ENCODE measurements at regions not wholly inside any gene's neighbourhood (a gene's known extent, or its start where the extent isn't known, plus 50 kb on each side); places are given as distances from the start of the nearest gene placed in this dataset.
A peak's percentile ranks its signal among the peaks of the same experiment; 100 is the strongest.
"Not testable (repeated sequence)": the region's sequence is repeated elsewhere in the genome, so short reads cannot be mapped to it uniquely, and the experiment has no call there.

GRCh38 chr5:155113888-155114287 lies 100.3 kb downstream of the KIF4B start:
- no peak for DNase-seq (ENCODE audit: low read depth, low spot score)
- H3K27ac ChIP-seq, result no peak overlapping the region

- no peak for DNase-seq (ENCODE audit: low read depth, low spot score)
- no peak overlapping the region for H3K27ac ChIP-seq
These were observed 101.1 kb downstream of the KIF4B start for GRCh38 chr5:155114655-155115054.

- H3K27ac ChIP-seq, result no peak overlapping the region
- no peak for DNase-seq (ENCODE audit: low read depth, low spot score)
These were observed 103.1 kb downstream of the KIF4B start for GRCh38 chr5:155116456-155117251.

GRCh38 chr5:155125551-155126095 lies 112.1 kb downstream of the KIF4B start:
- no peak overlapping the region for H3K27ac ChIP-seq
- DNase-seq (ENCODE audit: low read depth, low spot score), result no peak

GRCh38 chr5:155126573-155126972 lies 113.0 kb downstream of the KIF4B start:
- no peak overlapping the region for H3K27ac ChIP-seq
- no peak for DNase-seq (ENCODE audit: low read depth, low spot score)

GRCh38 chr5:155127552-155127951 lies 114.0 kb downstream of the KIF4B start:
- no peak for DNase-seq (ENCODE audit: low read depth, low spot score)
- H3K27ac ChIP-seq, result no peak overlapping the region

- H3K27ac ChIP-seq, result peak overlapping the region; percentile 36
- DNase-seq (ENCODE audit: low read depth, low spot score), result peak; percentile 22
These were observed 115.4 kb downstream of the KIF4B start for GRCh38 chr5:155128786-155129512.

- peak overlapping the region; percentile 36 for H3K27ac ChIP-seq
- DNase-seq (ENCODE audit: low read depth, low spot score), result peak; percentile 22
These were observed 115.9 kb downstream of the KIF4B start for GRCh38 chr5:155129513-155129880.

- H3K27ac ChIP-seq, result no peak overlapping the region
- no peak for DNase-seq (ENCODE audit: low read depth, low spot score)
These were observed 120.6 kb downstream of the KIF4B start for GRCh38 chr5:155134130-155134529.

GRCh38 chr5:155136216-155136850 lies 122.8 kb downstream of the KIF4B start:
- no peak overlapping the region for H3K27ac ChIP-seq
- DNase-seq (ENCODE audit: low read depth, low spot score), result no peak

GRCh38 chr5:155137683-155138082 lies 124.1 kb downstream of the KIF4B start:
- H3K27ac ChIP-seq, result no peak overlapping the region
- no peak for DNase-seq (ENCODE audit: low read depth, low spot score)

GRCh38 chr5:155140646-155141045 lies 127.1 kb downstream of the KIF4B start:
- no peak for DNase-seq (ENCODE audit: low read depth, low spot score)
- no peak overlapping the region for H3K27ac ChIP-seq

GRCh38 chr5:155144956-155145355 lies 131.4 kb downstream of the KIF4B start:
- no peak overlapping the region for H3K27ac ChIP-seq
- DNase-seq (ENCODE audit: low read depth, low spot score), result no peak

GRCh38 chr5:155147222-155147621 lies 133.7 kb downstream of the KIF4B start:
- H3K27ac ChIP-seq, result no peak overlapping the region
- no peak for DNase-seq (ENCODE audit: low read depth, low spot score)

- no peak overlapping the region for H3K27ac ChIP-seq
- DNase-seq (ENCODE audit: low read depth, low spot score), result no peak
These were observed 135.1 kb downstream of the KIF4B start for GRCh38 chr5:155148694-155149093.

- DNase-seq (ENCODE audit: low read depth, low spot score), result no peak
- H3K27ac ChIP-seq, result no peak overlapping the region
These were observed 136.5 kb downstream of the KIF4B start for GRCh38 chr5:155150012-155150411.

- no peak overlapping the region for H3K27ac ChIP-seq
- no peak for DNase-seq (ENCODE audit: low read depth, low spot score)
These were observed 141.4 kb downstream of the KIF4B start for GRCh38 chr5:155154973-155155372.

GRCh38 chr5:155163084-155163483 lies 149.5 kb downstream of the KIF4B start:
- not testable (repeated sequence) for DNase-seq (ENCODE audit: low read depth, low spot score); H3K27ac ChIP-seq

- H3K27ac ChIP-seq, result no peak overlapping the region
These were observed 154.2 kb downstream of the KIF4B start for GRCh38 chr5:155167736-155168135.

GRCh38 chr5:155181542-155181941 lies 168.0 kb downstream of the KIF4B start:
- DNase-seq (ENCODE audit: low read depth, low spot score), result no peak
- no peak overlapping the region for H3K27ac ChIP-seq

More at GRCh38 chr5:155167736-155168135, 154.2 kb downstream of the KIF4B start:
- no peak for DNase-seq (ENCODE audit: low read depth, low spot score)

GRCh38 chr5:155189476-155189875 lies 175.9 kb downstream of the KIF4B start:
- no peak overlapping the region for H3K27ac ChIP-seq
- no peak for DNase-seq (ENCODE audit: low read depth, low spot score)
